GM12878 (cell line): ENCODE measurements at regions not wholly inside any gene's neighbourhood (a gene's known extent, or its start where the extent isn't known, plus 50 kb on each side); places are given as distances from the start of the nearest gene placed in this dataset.

Source experiments
- ATAC-seq: fragments of 200-7000 bp; cut with Tn5 transposase; 3 replicates; pipeline ENCODE4 v1.9.1; 2020; ENCODE audit warnings: mild to moderate bottlenecking, moderate library complexity
- BruUV-seq: library from RNA; stranded (reverse); fragments of 400-500 nt; replicated peaks from 2 replicates; lab custom pipeline; 2021; lab: Mats Ljungman, UMichigan
- CTCF ChIA-PET: fragments of 300-600 bp; sonication (Branson Sonifier 250); formaldehyde crosslinking; extraction: SDS; loops from one replicate; lab custom pipeline; 2021; ENCODE audit warnings: inconsistent platforms; lab: Yijun Ruan, JAX
- POLR2A ChIA-PET: fragments of 350-600 bp; formaldehyde crosslinking; extraction: SDS; loops from one replicate; lab custom pipeline; 2021; ENCODE audit warnings: inconsistent platforms; lab: Charles Lee
- RAD21 ChIA-PET: fragments of 300-600 bp; sonication (Branson Sonifier 250); formaldehyde crosslinking; loops from one replicate; lab custom pipeline; 2023; ENCODE audit warnings: antibody characterized with exemption; ENCODE audit not compliant: unreplicated experiment; lab: Charles Lee
- SMC1A ChIA-PET: fragments of 300-600 bp; sonication (Branson Sonifier 250); formaldehyde crosslinking; loops from one replicate; lab custom pipeline; 2023; ENCODE audit not compliant: unreplicated experiment, uncharacterized antibody; lab: Charles Lee
- DNase-seq: peaks from one replicate; pipeline ENCODE4 v3.0.0-alpha.2; 2011; ENCODE audit warnings: low read depth, low spot score
- FAIRE-seq: peaks from 3 replicates; lab custom pipeline; 2011; peaks lifted over from hg19 to GRCh38; lab: Jason Lieb, UNC
- H2AFZ ChIP-seq: 2 replicates; pipeline ENCODE4 v1.6.0; 2011; ENCODE audit warnings: low read depth, low read length, control low read depth; ENCODE audit not compliant: control insufficient read depth
- H3K27ac ChIP-seq: 2 replicates; pipeline ENCODE4 v1.5.1; 2011; ENCODE audit warnings: control low read depth; ENCODE audit not compliant: control insufficient read depth, insufficient read depth
- H3K27me3 ChIP-seq, 2 experiments: replicated peaks in 1 of 2; 2 replicates each; pipeline versions ENCODE4 v1.6.0 to v1.6.1; 2011; ENCODE audit warnings: low read length in 1 of 2; ENCODE audit not compliant: control insufficient read depth in 2 of 2, insufficient read depth in 2 of 2
- H3K36me3 ChIP-seq, 2 experiments: 2 replicates each; pipeline ENCODE4 v1.5.1; 2011; ENCODE audit warnings: low read length in 1 of 2; ENCODE audit not compliant: control insufficient read depth in 2 of 2, insufficient read depth in 2 of 2
- H3K4me1 ChIP-seq: 2 replicates; pipeline ENCODE4 v1.6.1; 2011; ENCODE audit warnings: mild to moderate bottlenecking, low read length, moderate library complexity, mixed read lengths; ENCODE audit not compliant: control insufficient read depth, insufficient read depth
- H3K4me2 ChIP-seq: 2 replicates; pipeline ENCODE4 v1.6.0; 2011; ENCODE audit warnings: control low read depth; ENCODE audit not compliant: control insufficient read depth, insufficient read depth
- H3K4me3 ChIP-seq: fragments of 200-600 bp; sonication (generic); 2 replicates; pipeline ENCODE4 v1.5.1; 2016
- H3K79me2 ChIP-seq: 2 replicates; pipeline ENCODE4 v1.6.0; 2011; ENCODE audit warnings: low read length; ENCODE audit not compliant: control insufficient read depth, insufficient read depth
- H3K9ac ChIP-seq: 2 replicates; pipeline ENCODE4 v1.8.0; 2011; ENCODE audit warnings: low read length, control low read depth, mixed read lengths; ENCODE audit not compliant: control insufficient read depth, insufficient read depth
- H3K9me3 ChIP-seq: replicated peaks from 3 replicates; pipeline ENCODE4 v1.5.1; 2011; ENCODE audit warnings: mild to moderate bottlenecking, low read length; ENCODE audit not compliant: control insufficient read depth, insufficient read depth
- H4K20me1 ChIP-seq: 2 replicates; pipeline ENCODE4 v1.6.0; 2011; ENCODE audit not compliant: control insufficient read depth, insufficient read depth
- BRCA1 ChIP-seq: IDR thresholded peaks from 2 replicates; pipeline ENCODE4 v1.6.1; 2011; ENCODE audit warnings: low read depth, low read length, improper control_type of control experiment
- CREB1 ChIP-seq: IDR thresholded peaks from 2 replicates; pipeline ENCODE4 v1.6.1; 2012; ENCODE audit warnings: low read depth, mild to moderate bottlenecking, inconsistent platforms
- CREM ChIP-seq: IDR thresholded peaks from 2 replicates; pipeline ENCODE4 v1.6.1; 2014; ENCODE audit warnings: antibody characterized with exemption, low read depth
- KAT2A ChIP-seq: conservative IDR thresholded peaks from 2 replicates; pipeline ENCODE4 v1.6.1; 2011; ENCODE audit warnings: low read depth, low read length; ENCODE audit not compliant: control insufficient read depth
- KLF5 ChIP-seq: fragments of 450-650 bp; IDR thresholded peaks from 2 replicates; pipeline ENCODE4 v1.6.1; 2014; ENCODE audit warnings: mild to moderate bottlenecking; ENCODE audit not compliant: partially characterized antibody
- MTA3 ChIP-seq: IDR thresholded peaks from 2 replicates; pipeline ENCODE4 v1.6.1; 2012; ENCODE audit warnings: low read length, inconsistent platforms, borderline replicate concordance
- NKRF ChIP-seq: fragments of 450-650 bp; conservative IDR thresholded peaks from 2 replicates; pipeline ENCODE4 v1.6.1; 2017; ENCODE audit warnings: mild to moderate bottlenecking, moderate library complexity
- POLR2A ChIP-seq: IDR thresholded peaks from 2 replicates; pipeline ENCODE4 v1.6.1; 2011; ENCODE audit warnings: low read depth, mild to moderate bottlenecking, low read length
- SREBF2 ChIP-seq: IDR thresholded peaks from 2 replicates; pipeline ENCODE4 v1.6.1; 2012; ENCODE audit warnings: mild to moderate bottlenecking, low read length
- SRF ChIP-seq, 2 experiments: IDR thresholded peaks; 2 replicates each; pipeline ENCODE4 v1.6.1; 2011; ENCODE audit warnings: low read depth in 2 of 2, low read length in 2 of 2, mild to moderate bottlenecking in 1 of 2, moderate library complexity in 1 of 2
- TARDBP ChIP-seq: IDR thresholded peaks from 2 replicates; pipeline ENCODE4 v1.6.1; 2016; ENCODE audit warnings: borderline replicate concordance
- TCF3 ChIP-seq: IDR thresholded peaks from 2 replicates; pipeline ENCODE4 v1.6.1; 2012; ENCODE audit warnings: low read depth, mild to moderate bottlenecking, low read length, borderline replicate concordance; ENCODE audit not compliant: insufficient read depth
- WGBS: methylation state at CpG from one replicate; pipeline ENCODE4 v1.1.6; 2016; ENCODE audit warnings: low lambda C conversion rate; ENCODE audit not compliant: insufficient replicate concordance, insufficient coverage; ENCODE audit errors: missing lambda C conversion rate; 5-methylcytosine and 5-hydroxymethylcytosine counted together
- in situ Hi-C: fragments of 300-500 bp; cut with MboI; formaldehyde crosslinking; loops from 9 replicates; pipeline ENCODE4 v1.14.3; 2018; ENCODE audit warnings: mixed read lengths
- intact Hi-C: fragments of 100-400 bp; cut with micrococcal nuclease; formaldehyde crosslinking; loops from one replicate; pipeline ENCODE4 v1.14.2; 2022; ENCODE audit not compliant: unreplicated experiment
- TF ChIP-seq, protein P1 (sequence below): fragments of 450-650 bp; IDR thresholded peaks from 2 replicates; pipeline ENCODE4 v1.6.1; 2017; ENCODE audit warnings: mild to moderate bottlenecking, low read depth, inconsistent platforms; ENCODE audit not compliant: poor library complexity, severe bottlenecking
- TF ChIP-seq, protein P2 (sequence below): fragments of 450-650 bp; IDR thresholded peaks from 2 replicates; pipeline ENCODE4 v1.6.1; 2014; ENCODE audit warnings: mild to moderate bottlenecking
- TF ChIP-seq, protein P3 (sequence below): fragments of 450-650 bp; IDR thresholded peaks from 2 replicates; pipeline ENCODE4 v1.6.1; 2018; ENCODE audit warnings: borderline replicate concordance, mild to moderate bottlenecking; ENCODE audit not compliant: partially characterized antibody

- TF ChIP-seq, protein P1, sequence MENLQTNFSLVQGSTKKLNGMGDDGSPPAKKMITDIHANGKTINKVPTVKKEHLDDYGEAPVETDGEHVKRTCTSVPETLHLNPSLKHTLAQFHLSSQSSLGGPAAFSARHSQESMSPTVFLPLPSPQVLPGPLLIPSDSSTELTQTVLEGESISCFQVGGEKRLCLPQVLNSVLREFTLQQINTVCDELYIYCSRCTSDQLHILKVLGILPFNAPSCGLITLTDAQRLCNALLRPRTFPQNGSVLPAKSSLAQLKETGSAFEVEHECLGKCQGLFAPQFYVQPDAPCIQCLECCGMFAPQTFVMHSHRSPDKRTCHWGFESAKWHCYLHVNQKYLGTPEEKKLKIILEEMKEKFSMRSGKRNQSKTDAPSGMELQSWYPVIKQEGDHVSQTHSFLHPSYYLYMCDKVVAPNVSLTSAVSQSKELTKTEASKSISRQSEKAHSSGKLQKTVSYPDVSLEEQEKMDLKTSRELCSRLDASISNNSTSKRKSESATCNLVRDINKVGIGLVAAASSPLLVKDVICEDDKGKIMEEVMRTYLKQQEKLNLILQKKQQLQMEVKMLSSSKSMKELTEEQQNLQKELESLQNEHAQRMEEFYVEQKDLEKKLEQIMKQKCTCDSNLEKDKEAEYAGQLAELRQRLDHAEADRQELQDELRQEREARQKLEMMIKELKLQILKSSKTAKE, result no peak
Measured at GRCh38 chr20:51158226-51158625, 135.3 kb upstream of the KCNG1 start (continued).

GRCh38 chr20:51156041-51156982, 133.4 kb upstream of the KCNG1 start:
- Histone ChIP-seq H4K20me1 (no peaks in the 10 kb centered on the region), H3K27ac (no peak overlapping the region), H3K36me3 (no peaks in the 10 kb centered on the region), H3K9ac (no peak overlapping the region), H2AFZ (no peak overlapping the region), H3K4me1 (no peaks in the 10 kb centered on the region), H3K4me3 (no peak overlapping the region), H3K27me3 (peaks cover 0 to 5% of the 10 kb centered on the region in 2 experiments; a peak in 2 of 4 replicates), H3K9me3 (no peaks in the 10 kb centered on the region), H3K79me2 (no peaks in the 10 kb centered on the region), H3K4me2 (no peak overlapping the region)
- in situ Hi-C loops, result no loop called here
- 27% methylated on average over 17 of the region's 17 CpGs for WGBS
- no peak for DNase-seq
- intact Hi-C loops, result no loop called here
- ChIA-PET POLR2A (no interaction called here), CTCF (no interaction called here), RAD21 (no interaction called here), SMC1A (no interaction called here)
- no peak for ATAC-seq
- no TSS peak for BruUV-seq
- FAIRE-seq, result no peak
- TF ChIP-seq CREM (no peak), TARDBP (no peak), KAT2A (no peak), KLF5 (no peak), MTA3 (no peak), SRF (IDR thresholded peaks at IDR 0.05; ENCODE audit: low read depth in 2 of 2, low read length in 2 of 2) (no peak), SREBF2 (no peak), NKRF (no peak), BRCA1 (no peak), TCF3 (no peak), POLR2A (no peak), CREB1 (no peak)
- TF ChIP-seq, protein P2, sequence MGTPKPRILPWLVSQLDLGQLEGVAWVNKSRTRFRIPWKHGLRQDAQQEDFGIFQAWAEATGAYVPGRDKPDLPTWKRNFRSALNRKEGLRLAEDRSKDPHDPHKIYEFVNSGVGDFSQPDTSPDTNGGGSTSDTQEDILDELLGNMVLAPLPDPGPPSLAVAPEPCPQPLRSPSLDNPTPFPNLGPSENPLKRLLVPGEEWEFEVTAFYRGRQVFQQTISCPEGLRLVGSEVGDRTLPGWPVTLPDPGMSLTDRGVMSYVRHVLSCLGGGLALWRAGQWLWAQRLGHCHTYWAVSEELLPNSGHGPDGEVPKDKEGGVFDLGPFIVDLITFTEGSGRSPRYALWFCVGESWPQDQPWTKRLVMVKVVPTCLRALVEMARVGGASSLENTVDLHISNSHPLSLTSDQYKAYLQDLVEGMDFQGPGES, result no peak
- TF ChIP-seq, protein P3, sequence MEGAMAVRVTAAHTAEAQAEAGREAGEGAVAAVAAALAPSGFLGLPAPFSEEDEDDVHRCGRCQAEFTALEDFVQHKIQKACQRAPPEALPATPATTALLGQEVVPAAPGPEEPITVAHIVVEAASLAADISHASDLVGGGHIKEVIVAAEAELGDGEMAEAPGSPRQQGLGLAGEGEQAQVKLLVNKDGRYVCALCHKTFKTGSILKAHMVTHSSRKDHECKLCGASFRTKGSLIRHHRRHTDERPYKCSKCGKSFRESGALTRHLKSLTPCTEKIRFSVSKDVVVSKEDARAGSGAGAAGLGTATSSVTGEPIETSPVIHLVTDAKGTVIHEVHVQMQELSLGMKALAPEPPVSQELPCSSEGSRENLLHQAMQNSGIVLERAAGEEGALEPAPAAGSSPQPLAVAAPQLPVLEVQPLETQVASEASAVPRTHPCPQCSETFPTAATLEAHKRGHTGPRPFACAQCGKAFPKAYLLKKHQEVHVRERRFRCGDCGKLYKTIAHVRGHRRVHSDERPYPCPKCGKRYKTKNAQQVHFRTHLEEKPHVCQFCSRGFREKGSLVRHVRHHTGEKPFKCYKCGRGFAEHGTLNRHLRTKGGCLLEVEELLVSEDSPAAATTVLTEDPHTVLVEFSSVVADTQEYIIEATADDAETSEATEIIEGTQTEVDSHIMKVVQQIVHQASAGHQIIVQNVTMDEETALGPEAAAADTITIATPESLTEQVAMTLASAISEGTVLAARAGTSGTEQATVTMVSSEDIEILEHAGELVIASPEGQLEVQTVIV, result no peak
